Left lung (tissue), 4 donors: ENCODE measurements at regions not wholly inside any gene's neighbourhood (a gene's known extent, or its start where the extent isn't known, plus 50 kb on each side); places are given as distances from the start of the nearest gene placed in this dataset.
A peak's percentile ranks its signal among the peaks of the same experiment; 100 is the strongest.
"Not testable (repeated sequence)": the region's sequence is repeated elsewhere in the genome, so short reads cannot be mapped to it uniquely, and the experiment has no call there.

ENCODE experiments used
- ATAC-seq: fragments of 200-7000 bp; cut with Tn5 transposase; one replicate; pipeline ENCODE4 v1.9.1; 2020; ENCODE audit warnings: moderate library complexity
- DNase-seq, 4 donors: peaks; one replicate each; pipeline ENCODE4 v3.0.0-alpha.2; 2013 to 2020
- H3K27ac ChIP-seq, 2 donors: fragments of 200-600 bp; sonication (generic) in 1 of 2; one replicate each; pipeline versions ENCODE4 v1.5.0 to v1.8.0; 2020 to 2021
- H3K27me3 ChIP-seq, 2 donors: fragments of 200-600 bp; sonication (generic) in 1 of 2; one replicate each; pipeline versions ENCODE4 v1.5.0 to v1.8.0; 2020 to 2021
- H3K36me3 ChIP-seq, 2 donors: fragments of 200-600 bp; sonication (generic) in 1 of 2; one replicate each; pipeline versions ENCODE4 v1.5.0 to v1.8.0; 2020 to 2021
- H3K4me1 ChIP-seq, 2 donors: fragments of 200-600 bp; one replicate each; pipeline ENCODE4 v1.8.0; 2021
- H3K4me3 ChIP-seq, 2 donors: fragments of 200-600 bp; sonication (generic) in 1 of 2; one replicate each; pipeline versions ENCODE4 v1.5.0 to v1.8.0; 2020 to 2021; ENCODE audit warnings: mild to moderate bottlenecking in 1 of 2
- H3K9me3 ChIP-seq, 2 donors: fragments of 200-600 bp; sonication (generic) in 1 of 2; one replicate each; pipeline versions ENCODE4 v1.5.0 to v1.8.0; 2020 to 2021
- intact Hi-C, 2 donors: fragments of 100-400 bp; cut with DNase I; formaldehyde crosslinking; loops; one replicate each; pipeline versions ENCODE4 v1.11.2 to v1.14.2; 2022
- TF ChIP-seq, protein P1 (sequence below), 2 donors: fragments of 200-600 bp; sonication (generic) in 1 of 2; IDR thresholded peaks; one replicate each; pipeline versions ENCODE4 v1.5.0 to v1.8.0; 2021; ENCODE audit warnings: antibody characterized with exemption in 2 of 2
- donor health status: DM: no; HTN: yes; CAD: no.
- donor health status: DM: no; HTN: no; CAD: no.

DNA sequence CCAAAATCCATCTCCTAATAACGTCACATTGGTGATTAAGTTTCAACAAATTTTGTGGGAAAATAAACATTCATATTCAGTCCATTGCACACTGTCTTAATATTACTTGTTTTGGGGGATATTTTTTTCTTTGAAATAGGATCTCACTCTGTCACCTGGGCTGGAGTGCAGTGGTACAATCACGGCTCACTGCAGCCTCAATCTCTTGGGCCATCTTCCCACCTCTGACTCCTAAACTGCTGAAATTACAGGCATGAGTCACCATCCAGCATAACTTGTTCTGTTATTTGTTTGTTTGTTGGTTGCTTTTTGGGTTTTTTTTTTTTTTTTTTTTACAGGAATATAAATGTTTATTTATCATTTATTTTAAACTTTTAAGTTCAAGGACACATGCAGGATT is 556.1 kb upstream of the SLITRK6 start:
- H3K27ac ChIP-seq = no peak overlapping the region
- DNase-seq (no peak), ATAC-seq (no peak)
- H3K27me3 ChIP-seq = no peaks in the 10 kb centered on the region
- intact Hi-C loops = no loop called here
- TF ChIP-seq, protein P1, sequence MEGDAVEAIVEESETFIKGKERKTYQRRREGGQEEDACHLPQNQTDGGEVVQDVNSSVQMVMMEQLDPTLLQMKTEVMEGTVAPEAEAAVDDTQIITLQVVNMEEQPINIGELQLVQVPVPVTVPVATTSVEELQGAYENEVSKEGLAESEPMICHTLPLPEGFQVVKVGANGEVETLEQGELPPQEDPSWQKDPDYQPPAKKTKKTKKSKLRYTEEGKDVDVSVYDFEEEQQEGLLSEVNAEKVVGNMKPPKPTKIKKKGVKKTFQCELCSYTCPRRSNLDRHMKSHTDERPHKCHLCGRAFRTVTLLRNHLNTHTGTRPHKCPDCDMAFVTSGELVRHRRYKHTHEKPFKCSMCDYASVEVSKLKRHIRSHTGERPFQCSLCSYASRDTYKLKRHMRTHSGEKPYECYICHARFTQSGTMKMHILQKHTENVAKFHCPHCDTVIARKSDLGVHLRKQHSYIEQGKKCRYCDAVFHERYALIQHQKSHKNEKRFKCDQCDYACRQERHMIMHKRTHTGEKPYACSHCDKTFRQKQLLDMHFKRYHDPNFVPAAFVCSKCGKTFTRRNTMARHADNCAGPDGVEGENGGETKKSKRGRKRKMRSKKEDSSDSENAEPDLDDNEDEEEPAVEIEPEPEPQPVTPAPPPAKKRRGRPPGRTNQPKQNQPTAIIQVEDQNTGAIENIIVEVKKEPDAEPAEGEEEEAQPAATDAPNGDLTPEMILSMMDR (IDR thresholded peaks at IDR 0.05) = no peak
- H3K9me3 ChIP-seq = peaks cover 0 to 11% of the 10 kb centered on the region in 2 donors
- no peak overlapping the region for H3K4me3 ChIP-seq
- no peaks in the 10 kb centered on the region for H3K4me1 ChIP-seq
- no peaks in the 10 kb centered on the region for H3K36me3 ChIP-seq

DNA sequence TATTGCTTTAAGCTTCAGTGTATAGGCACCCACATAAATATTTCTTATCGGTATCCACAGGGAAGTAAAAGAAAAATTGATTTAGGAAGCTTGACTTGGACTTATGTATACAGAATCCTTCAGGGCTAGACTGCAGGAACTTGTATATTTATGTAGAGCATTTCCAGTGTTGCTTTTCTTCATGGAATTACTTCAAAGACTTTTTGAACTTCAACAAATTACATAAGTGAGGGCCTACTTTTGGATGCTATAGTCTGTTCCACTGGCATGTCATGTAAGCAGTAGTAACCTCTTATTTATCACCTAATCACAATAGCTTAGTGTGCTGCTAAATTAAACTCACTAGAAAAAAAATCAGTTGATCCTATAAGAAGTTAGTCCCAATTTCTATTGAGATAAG is 557.9 kb upstream of the SLITRK6 start:
- Histone ChIP-seq H3K9me3 (peaks cover 0 to 11% of the 10 kb centered on the region in 2 donors), H3K4me1 (no peaks in the 10 kb centered on the region), H3K36me3 (no peaks in the 10 kb centered on the region), H3K4me3 (no peak overlapping the region), H3K27me3 (no peaks in the 10 kb centered on the region), H3K27ac (no peak overlapping the region)
- TF ChIP-seq, protein P1 (IDR thresholded peaks at IDR 0.05) = no peak
- ATAC-seq (no peak), DNase-seq (peak in 1 of 4 donors; percentile 24)
- intact Hi-C loops = no loop called here

DNA sequence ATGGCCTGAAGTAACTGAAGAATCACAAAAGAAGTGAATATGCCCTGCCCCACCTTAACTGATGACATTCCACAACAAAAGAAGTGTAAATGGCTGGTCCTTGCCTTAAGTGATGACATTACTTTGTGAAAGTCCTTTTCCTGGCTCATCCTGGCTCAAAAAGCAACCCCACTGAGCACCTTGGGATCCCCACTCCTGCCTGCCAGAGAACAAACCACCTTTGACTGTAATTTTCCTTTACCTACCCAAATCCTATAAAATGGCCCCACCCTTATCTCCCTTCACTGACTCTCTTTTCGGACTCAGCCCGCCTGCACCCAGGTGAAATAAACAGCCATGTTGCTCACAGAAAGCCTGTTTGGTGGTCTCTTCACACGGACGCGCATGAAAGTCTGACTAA is 564.5 kb upstream of the SLITRK6 start:
- DNase-seq, H3K9me3 ChIP-seq, H3K27ac ChIP-seq, H3K27me3 ChIP-seq, H3K4me3 ChIP-seq, H3K36me3 ChIP-seq, H3K4me1 ChIP-seq, intact Hi-C loops, ATAC-seq: not testable (repeated sequence)

DNA sequence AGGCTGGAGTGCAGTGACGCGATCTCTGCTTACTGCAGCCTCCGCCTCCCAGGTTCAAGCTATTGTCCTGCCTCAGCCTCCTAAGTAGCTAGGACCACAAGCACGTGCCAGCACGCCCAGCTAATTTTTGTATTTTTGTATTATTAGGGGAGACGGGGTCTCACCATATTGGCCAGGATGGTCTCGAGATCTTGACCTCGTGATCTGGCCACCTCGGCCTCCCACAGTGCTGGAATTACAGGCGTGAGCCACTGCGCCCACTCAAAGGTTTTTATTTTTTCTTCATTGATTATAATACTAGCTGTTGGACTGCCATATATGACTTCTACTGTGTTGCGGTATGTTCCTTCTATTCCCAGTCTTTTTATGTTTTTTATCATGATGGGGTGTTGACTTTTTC is 569.7 kb upstream of the SLITRK6 start:
- DNase-seq = no peak
- TF ChIP-seq, protein P1 (IDR thresholded peaks at IDR 0.05) = no peak
- peaks cover 0 to 5% of the 10 kb centered on the region in 2 donors for H3K9me3 ChIP-seq
- no peaks in the 10 kb centered on the region for H3K4me1 ChIP-seq
- intact Hi-C loops = no loop called here
- ATAC-seq = no peak
- H3K27me3 ChIP-seq = no peaks in the 10 kb centered on the region
- no peaks in the 10 kb centered on the region for H3K36me3 ChIP-seq
- H3K4me3 ChIP-seq = no peak overlapping the region
- no peak overlapping the region for H3K27ac ChIP-seq

DNA sequence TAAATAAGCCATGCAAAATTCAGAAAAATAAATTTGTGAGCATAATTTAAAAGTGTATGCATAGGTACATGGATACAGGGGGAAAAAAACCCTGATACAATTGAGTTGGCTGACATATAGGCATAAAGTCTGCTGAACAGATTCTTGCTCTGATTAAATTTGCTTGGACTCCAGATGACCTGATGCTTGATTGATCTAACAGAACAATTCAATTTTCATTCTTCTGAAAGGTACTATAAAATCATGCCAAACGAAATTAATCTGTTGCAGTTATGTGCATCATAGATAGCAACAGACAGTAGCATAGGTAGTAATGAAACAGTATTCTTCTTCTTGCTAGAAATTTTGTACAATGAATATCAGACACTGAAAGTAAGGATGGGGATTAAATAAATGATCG is 578.2 kb upstream of the SLITRK6 start:
- Histone ChIP-seq H3K27me3 (no peaks in the 10 kb centered on the region), H3K9me3 (peaks cover 0 to 6% of the 10 kb centered on the region in 2 donors), H3K4me1 (no peaks in the 10 kb centered on the region), H3K36me3 (no peaks in the 10 kb centered on the region), H3K27ac (no peak overlapping the region), H3K4me3 (no peak overlapping the region)
- TF ChIP-seq, protein P1 (IDR thresholded peaks at IDR 0.05) = no peak
- no peak for DNase-seq
- intact Hi-C loops = no loop called here
- no peak for ATAC-seq

DNA sequence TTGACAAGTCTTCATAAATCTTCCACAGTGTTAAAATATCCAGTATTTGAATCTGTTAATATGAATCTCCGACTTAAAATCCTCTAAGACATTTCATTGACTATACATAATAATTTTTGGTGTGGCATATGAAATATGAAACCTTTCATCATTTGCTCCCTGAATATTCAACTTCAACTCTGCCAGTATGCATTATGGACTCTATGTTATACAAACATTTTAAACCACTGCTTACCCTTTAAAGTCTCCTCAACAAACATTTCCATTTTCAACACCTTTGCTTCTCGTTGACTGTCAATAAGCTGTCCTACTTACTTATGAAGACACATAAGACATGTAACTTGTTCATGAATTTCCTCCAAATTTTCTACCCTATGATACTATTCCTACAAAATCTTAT is 579.4 kb upstream of the SLITRK6 start:
- Histone ChIP-seq H3K36me3 (no peaks in the 10 kb centered on the region), H3K4me1 (no peaks in the 10 kb centered on the region), H3K9me3 (peaks cover 0 to 6% of the 10 kb centered on the region in 2 donors), H3K27ac (no peak overlapping the region), H3K27me3 (no peaks in the 10 kb centered on the region), H3K4me3 (no peak overlapping the region)
- intact Hi-C loops = no loop called here
- ATAC-seq (no peak), DNase-seq (no peak)
- TF ChIP-seq, protein P1 (IDR thresholded peaks at IDR 0.05) = no peak
